Esophagus squamous epithelium (tissue), 5 donors: ENCODE measurements at regions not wholly inside any gene's neighbourhood (a gene's known extent, or its start where the extent isn't known, plus 50 kb on each side); places are given as distances from the start of the nearest gene placed in this dataset.

Source experiments
- DNase-seq: peaks from one replicate; lab custom pipeline; 2025; lab: John Stamatoyannopoulos, UW
- H3K27ac ChIP-seq, 4 donors: fragments of 200-600 bp; sonication (generic); one replicate each; pipeline ENCODE4 v1.5.1; 2016 to 2019; ENCODE audit warnings: mild to moderate bottlenecking in 1 of 4
- H3K27me3 ChIP-seq, 4 donors: fragments of 200-600 bp; sonication (generic); 1 replicate in 3 of 4; 2 replicates in 1 of 4; pipeline versions ENCODE4 v1.5.1 to v1.6.0; 2017 to 2021; ENCODE audit warnings: antibody characterized with exemption in 1 of 4
- H3K36me3 ChIP-seq, 3 donors: fragments of 200-600 bp; sonication (generic); one replicate each; pipeline ENCODE4 v1.5.1; 2016 to 2019
- H3K4me1 ChIP-seq, 3 donors: fragments of 200-600 bp; sonication (generic); one replicate each; pipeline ENCODE4 v1.5.1; 2017 to 2019
- H3K4me3 ChIP-seq, 4 donors: fragments of 200-600 bp; sonication (generic); 1 replicate in 3 of 4; 2 replicates in 1 of 4; pipeline ENCODE4 v1.5.1; 2016 to 2019; ENCODE audit warnings: mild to moderate bottlenecking in 2 of 4, moderate library complexity in 1 of 4
- H3K9me3 ChIP-seq, 3 donors: fragments of 200-600 bp; sonication (generic); one replicate each; pipeline ENCODE4 v1.5.1; 2016 to 2019
- CTCF ChIP-seq, 6 experiments: fragments of 450-650 bp in 4 of 6; fragments of 200-600 bp in 2 of 6; sonication (generic) in 2 of 6; IDR thresholded peaks; one replicate each; pipeline ENCODE4 v1.5.1; 2016 to 2019; ENCODE audit warnings: antibody characterized with exemption in 6 of 6, mild to moderate bottlenecking in 4 of 6, moderate library complexity in 4 of 6
- POLR2A ChIP-seq, 4 donors: fragments of 450-650 bp; IDR thresholded peaks; one replicate each; pipeline ENCODE4 v1.6.1; 2017; ENCODE audit warnings: antibody characterized with exemption in 4 of 4, mild to moderate bottlenecking in 4 of 4, moderate library complexity in 3 of 4
- WGBS, 2 donors: methylation state at CpG; one replicate each; pipeline ENCODE4 v1.1.5; 2018; 5-methylcytosine and 5-hydroxymethylcytosine counted together
- intact Hi-C: fragments of 100-400 bp; cut with DNase I; formaldehyde crosslinking; loops from one replicate; pipeline ENCODE4 v1.15.0; 2022
- donor health status: DM: yes; HTN: yes; CAD: no.

- WGBS, 2 donors = 72 to 79% methylated on average over 7 to 10 of the region's 27 CpGs
- Histone ChIP-seq H3K27me3 (no peaks in the 10 kb centered on the region), H3K27ac (no peak overlapping the region), H3K36me3 (no peaks in the 10 kb centered on the region), H3K4me1 (peaks cover 0 to 10% (median 0%) of the 10 kb centered on the region in 3 donors), H3K9me3 (no peaks in the 10 kb centered on the region), H3K4me3 (no peak overlapping the region)
- intact Hi-C loops = no loop called here
- TF ChIP-seq CTCF (IDR thresholded peaks at IDR 0.05) = no peak
- TF ChIP-seq POLR2A (IDR thresholded peaks at IDR 0.05) = no peak
- DNase-seq = no peak
Measured at GRCh38 chr14:101226603-101227425, 323.3 kb upstream of the RTL1 start.

- no peak for DNase-seq
- WGBS, 2 donors = 77 to 78% methylated on average over 12 to 21 of the region's 41 CpGs
- TF ChIP-seq CTCF (IDR thresholded peaks at IDR 0.05) = no peak
- no peak for TF ChIP-seq POLR2A (IDR thresholded peaks at IDR 0.05)
- Histone ChIP-seq H3K27ac (no peak overlapping the region), H3K36me3 (no peaks in the 10 kb centered on the region), H3K4me3 (no peak overlapping the region), H3K27me3 (no peaks in the 10 kb centered on the region), H3K9me3 (no peaks in the 10 kb centered on the region), H3K4me1 (peaks cover 0 to 17% (median 0%) of the 10 kb centered on the region in 3 donors)
- intact Hi-C loops = no loop called here
Measured at GRCh38 chr14:101227611-101228594, 324.4 kb upstream of the RTL1 start.

- peaks cover 0 to 1% (median 0%) of the 10 kb centered on the region in 4 donors for H3K27me3 ChIP-seq
- peaks cover 0 to 21% (median 0%) of the 10 kb centered on the region in 3 donors for H3K4me1 ChIP-seq
- no peak overlapping the region for H3K4me3 ChIP-seq
- intact Hi-C loops = no loop called here
- TF ChIP-seq CTCF (IDR thresholded peaks at IDR 0.05) (no peak), POLR2A (IDR thresholded peaks at IDR 0.05) (no peak)
- WGBS, 2 donors = 70 to 75% methylated on average over 15 of the region's 17 CpGs
- H3K9me3 ChIP-seq = no peaks in the 10 kb centered on the region
- H3K27ac ChIP-seq = no peak overlapping the region
- H3K36me3 ChIP-seq = no peaks in the 10 kb centered on the region
- no peak for DNase-seq
Measured at GRCh38 chr14:101228949-101229541, 325.5 kb upstream of the RTL1 start.

- intact Hi-C loops = no loop called here
- Histone ChIP-seq H3K27me3 (peaks cover 0 to 7% (median 0%) of the 10 kb centered on the region in 4 donors), H3K36me3 (no peaks in the 10 kb centered on the region), H3K4me1 (peaks cover 0 to 16% (median 0%) of the 10 kb centered on the region in 3 donors), H3K9me3 (no peaks in the 10 kb centered on the region), H3K4me3 (no peak overlapping the region), H3K27ac (no peak overlapping the region)
- TF ChIP-seq CTCF (IDR thresholded peaks at IDR 0.05) (no peak), POLR2A (IDR thresholded peaks at IDR 0.05) (no peak)
- 20 to 31% methylated on average over 2 to 8 of the region's 27 CpGs for WGBS, 2 donors
- DNase-seq = no peak
Measured at GRCh38 chr14:101229666-101230065, 326.1 kb upstream of the RTL1 start.
